Tibial nerve (tissue), 4 donors: ENCODE measurements at regions not wholly inside any gene's neighbourhood (a gene's known extent, or its start where the extent isn't known, plus 50 kb on each side); places are given as distances from the start of the nearest gene placed in this dataset.

Source experiments
- DNase-seq, 2 donors: peaks; one replicate each; pipeline ENCODE4 v3.0.0-alpha.2; 2019; ENCODE audit warnings: low spot score in 2 of 2
- H3K27ac ChIP-seq, 4 donors: fragments of 200-600 bp; sonication (generic) in 3 of 4; one replicate each; pipeline ENCODE4 v1.5.1; 2017 to 2019; ENCODE audit warnings: mild to moderate bottlenecking in 1 of 4
- H3K27me3 ChIP-seq, 2 donors: fragments of 200-600 bp; sonication (generic) in 1 of 2; one replicate each; pipeline versions ENCODE4 v1.5.1 to v1.6.0; 2017 to 2019
- H3K36me3 ChIP-seq, 3 donors: fragments of 200-600 bp; sonication (generic); one replicate each; pipeline ENCODE4 v1.5.1; 2018 to 2019
- H3K4me1 ChIP-seq, 4 donors: fragments of 200-600 bp; sonication (generic) in 3 of 4; one replicate each; pipeline ENCODE4 v1.5.1; 2017 to 2019
- H3K4me3 ChIP-seq, 4 donors: fragments of 200-600 bp; sonication (generic) in 3 of 4; one replicate each; pipeline ENCODE4 v1.5.1; 2017 to 2019; ENCODE audit warnings: mild to moderate bottlenecking in 1 of 4, moderate library complexity in 1 of 4
- H3K9me3 ChIP-seq, 4 donors: fragments of 200-600 bp; sonication (generic) in 3 of 4; one replicate each; pipeline ENCODE4 v1.5.1; 2017 to 2019
- CTCF ChIP-seq, 5 experiments: fragments of 200-600 bp in 3 of 5; fragments of 450-650 bp in 2 of 5; sonication (generic) in 3 of 5; IDR thresholded peaks; one replicate each; pipeline ENCODE4 v1.5.1; 2016 to 2019; ENCODE audit warnings: antibody characterized with exemption in 5 of 5, mild to moderate bottlenecking in 3 of 5, moderate library complexity in 2 of 5
- EP300 ChIP-seq, 2 donors: sonication (generic); formaldehyde crosslinking; IDR thresholded peaks; one replicate each; pipeline ENCODE4 v1.6.1; 2017; ENCODE audit warnings: antibody characterized with exemption in 2 of 2, mild to moderate bottlenecking in 1 of 2
- POLR2A ChIP-seq, 2 donors: fragments of 450-650 bp; IDR thresholded peaks; one replicate each; pipeline ENCODE4 v1.6.1; 2017; ENCODE audit warnings: antibody characterized with exemption in 2 of 2, mild to moderate bottlenecking in 2 of 2, moderate library complexity in 2 of 2
- WGBS, 2 donors: methylation state at CpG; one replicate each; pipeline ENCODE4 v1.1.5; 2018; 5-methylcytosine and 5-hydroxymethylcytosine counted together

- WGBS, 2 donors, result 55 to 57% methylated on average over 2 of the region's 2 CpGs
These were observed 126.9 kb downstream of the PALM2AKAP2 start for GRCh38 chr9:109906766-109907382.

GRCh38 chr9:109907400-109907799 is 127.4 kb downstream of the PALM2AKAP2 start:
- H3K27ac ChIP-seq, result peak overlapping the region in 2 of 4 donors; percentile 25 to 41
- no peak for DNase-seq
- no peaks in the 10 kb centered on the region for H3K9me3 ChIP-seq
- H3K4me3 ChIP-seq, result no peak overlapping the region
- H3K27me3 ChIP-seq, result no peaks in the 10 kb centered on the region
- 64 to 79% methylated on average over 5 of the region's 5 CpGs for WGBS, 2 donors
- H3K36me3 ChIP-seq, result no peaks in the 10 kb centered on the region
- peaks cover 0 to 38% (median 12%) of the 10 kb centered on the region in 4 donors for H3K4me1 ChIP-seq
- TF ChIP-seq EP300 (IDR thresholded peaks at IDR 0.05) (peak in 1 of 2 donors; percentile 54), CTCF (IDR thresholded peaks at IDR 0.05) (no peak)

More at GRCh38 chr9:109906766-109907382, 126.9 kb downstream of the PALM2AKAP2 start:
- no peak for TF ChIP-seq CTCF (IDR thresholded peaks at IDR 0.05)
- no peak for TF ChIP-seq EP300 (IDR thresholded peaks at IDR 0.05)
- TF ChIP-seq POLR2A (IDR thresholded peaks at IDR 0.05), result no peak
- Histone ChIP-seq H3K9me3 (no peaks in the 10 kb centered on the region), H3K4me1 (peaks cover 0 to 38% (median 12%) of the 10 kb centered on the region in 4 donors), H3K36me3 (no peaks in the 10 kb centered on the region), H3K27ac (peak overlapping the region in 2 of 4 donors; percentile 25 to 38), H3K27me3 (no peaks in the 10 kb centered on the region), H3K4me3 (no peak overlapping the region)
- DNase-seq, result no peak

GRCh38 chr9:109907810-109908458 is 127.9 kb downstream of the PALM2AKAP2 start:
- TF ChIP-seq CTCF (IDR thresholded peaks at IDR 0.05) (no peak), POLR2A (IDR thresholded peaks at IDR 0.05) (no peak), EP300 (IDR thresholded peaks at IDR 0.05) (no peak)
- no peaks in the 10 kb centered on the region for H3K9me3 ChIP-seq
- H3K27me3 ChIP-seq, result no peaks in the 10 kb centered on the region
- DNase-seq, result no peak
- H3K4me1 ChIP-seq, result peaks cover 0 to 37% (median 12%) of the 10 kb centered on the region in 4 donors
- WGBS, 2 donors, result 86 to 91% methylated on average over 4 of the region's 4 CpGs
- no peak overlapping the region for H3K4me3 ChIP-seq
- H3K36me3 ChIP-seq, result no peaks in the 10 kb centered on the region
- peak overlapping the region in 2 of 4 donors; percentile 25 to 41 for H3K27ac ChIP-seq

- Histone ChIP-seq H3K27me3 (no peaks in the 10 kb centered on the region), H3K27ac (peak overlapping the region in 2 of 4 donors; percentile 25 to 41)
- no peak for DNase-seq
These were observed 128.7 kb downstream of the PALM2AKAP2 start for GRCh38 chr9:109908459-109909390.

More at GRCh38 chr9:109908459-109909390, 128.7 kb downstream of the PALM2AKAP2 start:
- no peaks in the 10 kb centered on the region for H3K9me3 ChIP-seq
- no peak for TF ChIP-seq POLR2A (IDR thresholded peaks at IDR 0.05)
- TF ChIP-seq CTCF (IDR thresholded peaks at IDR 0.05), result no peak
- no peak for TF ChIP-seq EP300 (IDR thresholded peaks at IDR 0.05)
- WGBS, 2 donors, result 81 to 82% methylated on average over 12 of the region's 12 CpGs
- H3K4me3 ChIP-seq, result no peak overlapping the region
- no peaks in the 10 kb centered on the region for H3K36me3 ChIP-seq
- H3K4me1 ChIP-seq, result peaks cover 0 to 29% (median 12%) of the 10 kb centered on the region in 4 donors
